Mesodermal cell (in vitro differentiated cells): ENCODE measurements at regions not wholly inside any gene's neighbourhood (a gene's known extent, or its start where the extent isn't known, plus 50 kb on each side); places are given as distances from the start of the nearest gene placed in this dataset.
"Not testable (repeated sequence)": the region's sequence is repeated elsewhere in the genome, so short reads cannot be mapped to it uniquely, and the experiment has no call there.

Source experiments
- H3K27ac ChIP-seq: 2 replicates; pipeline ENCODE4 v1.7.0; 2013; ENCODE audit warnings: mild to moderate bottlenecking, low read depth, low read length, moderate library complexity; ENCODE audit not compliant: severe bottlenecking
- H3K36me3 ChIP-seq: 2 replicates; pipeline ENCODE4 v1.7.1; 2013; ENCODE audit warnings: mild to moderate bottlenecking, low read length, moderate library complexity; ENCODE audit not compliant: control insufficient read depth, insufficient read depth
- H3K4me1 ChIP-seq: one replicate; pipeline ENCODE4 v1.7.1; 2013; ENCODE audit warnings: mild to moderate bottlenecking, low read length; ENCODE audit not compliant: insufficient read depth, control insufficient read depth, poor library complexity, severe bottlenecking
- H3K4me3 ChIP-seq: 2 replicates; pipeline ENCODE4 v1.7.0; 2013; ENCODE audit warnings: low read length, control low read depth, mild to moderate bottlenecking; ENCODE audit not compliant: insufficient read depth, poor library complexity, severe bottlenecking; ENCODE audit errors: extremely low read depth
- H3K9me3 ChIP-seq: 2 replicates; pipeline ENCODE4 v1.7.1; 2013; ENCODE audit warnings: mild to moderate bottlenecking, low read length, moderate library complexity; ENCODE audit not compliant: control insufficient read depth
- WGBS, 2 experiments: methylation state at CpG; one replicate each; pipeline ENCODE4 v1.1.5; 2013; ENCODE audit warnings: missing lambda C conversion rate in 2 of 2; ENCODE audit not compliant: insufficient coverage in 2 of 2; 5-methylcytosine and 5-hydroxymethylcytosine counted together

GRCh38 chrX:77279373-77279772 is 167.8 kb upstream of the FGF16 start:
- WGBS, 2 experiments = no CpG with 5 or more reads among the region's 19 CpGs
- not testable (repeated sequence) for H3K4me3 ChIP-seq, H3K27ac ChIP-seq, H3K4me1 ChIP-seq, H3K9me3 ChIP-seq, H3K36me3 ChIP-seq

- Histone ChIP-seq H3K36me3 (no peaks in the 10 kb centered on the region), H3K9me3 (no peaks in the 10 kb centered on the region), H3K27ac (no peak overlapping the region), H3K4me1 (no peaks in the 10 kb centered on the region), H3K4me3 (no peak overlapping the region)
- no CpG with 5 or more reads among the region's 4 CpGs for WGBS, 2 experiments
Observed at GRCh38 chrX:77293331-77293995, 153.7 kb upstream of the FGF16 start.

- Histone ChIP-seq H3K4me1 (no peaks in the 10 kb centered on the region), H3K4me3 (no peak overlapping the region), H3K36me3 (no peaks in the 10 kb centered on the region), H3K9me3 (no peaks in the 10 kb centered on the region), H3K27ac (no peak overlapping the region)
- 80% methylated on average over 1 of the region's 5 CpGs; no CpG with 5 or more reads in 1 of the 2 experiments for WGBS, 2 experiments
Observed at GRCh38 chrX:77298296-77298695, 148.9 kb upstream of the FGF16 start.

GRCh38 chrX:77298790-77299189 is 148.4 kb upstream of the FGF16 start:
- Histone ChIP-seq H3K27ac (no peak overlapping the region), H3K36me3 (no peaks in the 10 kb centered on the region), H3K9me3 (no peaks in the 10 kb centered on the region), H3K4me3 (no peak overlapping the region), H3K4me1 (no peaks in the 10 kb centered on the region)
- WGBS, 2 experiments = 90 to 100% methylated on average over 2 of the region's 6 CpGs

GRCh38 chrX:77299549-77299948 is 147.6 kb upstream of the FGF16 start:
- no peak overlapping the region for H3K4me3 ChIP-seq
- 90 to 94% methylated on average over 3 of the region's 6 CpGs for WGBS, 2 experiments
- no peaks in the 10 kb centered on the region for H3K36me3 ChIP-seq
- no peak overlapping the region for H3K27ac ChIP-seq
- H3K4me1 ChIP-seq = no peaks in the 10 kb centered on the region
- H3K9me3 ChIP-seq = no peaks in the 10 kb centered on the region

- no peak overlapping the region for H3K4me3 ChIP-seq
- H3K9me3 ChIP-seq = no peaks in the 10 kb centered on the region
- WGBS, 2 experiments = no CpG with 5 or more reads among the region's 1 CpG
- no peak overlapping the region for H3K27ac ChIP-seq
- H3K4me1 ChIP-seq = no peaks in the 10 kb centered on the region
- no peaks in the 10 kb centered on the region for H3K36me3 ChIP-seq
Observed at GRCh38 chrX:77342004-77342403, 105.2 kb upstream of the FGF16 start.

GRCh38 chrX:77346859-77347258 is 100.3 kb upstream of the FGF16 start:
- WGBS, 2 experiments = 100% methylated on average over 1 of the region's 1 CpG; no CpG with 5 or more reads in 1 of the 2 experiments
- Histone ChIP-seq H3K4me3 (no peak overlapping the region), H3K9me3 (no peaks in the 10 kb centered on the region), H3K27ac (no peak overlapping the region), H3K36me3 (no peaks in the 10 kb centered on the region), H3K4me1 (peaks cover 3% of the 10 kb centered on the region)

GRCh38 chrX:77347572-77347971 is 99.6 kb upstream of the FGF16 start:
- Histone ChIP-seq H3K4me3 (no peak overlapping the region), H3K4me1 (peaks cover 3% of the 10 kb centered on the region), H3K27ac (no peak overlapping the region), H3K9me3 (no peaks in the 10 kb centered on the region), H3K36me3 (no peaks in the 10 kb centered on the region)
- no CpG with 5 or more reads among the region's 5 CpGs for WGBS, 2 experiments

GRCh38 chrX:77389891-77390290 is 57.3 kb upstream of the FGF16 start:
- 100% methylated on average over 1 of the region's 2 CpGs for WGBS, 2 experiments
- H3K9me3 ChIP-seq = no peaks in the 10 kb centered on the region
- H3K4me3 ChIP-seq = no peak overlapping the region
- no peak overlapping the region for H3K27ac ChIP-seq
- H3K4me1 ChIP-seq = no peaks in the 10 kb centered on the region
- no peaks in the 10 kb centered on the region for H3K36me3 ChIP-seq

GRCh38 chrX:77390365-77390764 is 56.8 kb upstream of the FGF16 start:
- H3K4me1 ChIP-seq, H3K27ac ChIP-seq, H3K4me3 ChIP-seq, H3K9me3 ChIP-seq, H3K36me3 ChIP-seq: not testable (repeated sequence)
- 67 to 93% methylated on average over 3 of the region's 7 CpGs for WGBS, 2 experiments

GRCh38 chrX:77396781-77397180 is 50.4 kb upstream of the FGF16 start:
- no peaks in the 10 kb centered on the region for H3K4me1 ChIP-seq
- no peaks in the 10 kb centered on the region for H3K36me3 ChIP-seq
- no CpG with 5 or more reads among the region's 2 CpGs for WGBS, 2 experiments

More at GRCh38 chrX:77396781-77397180, 50.4 kb upstream of the FGF16 start:
- Histone ChIP-seq H3K4me3 (no peak overlapping the region), H3K27ac (no peak overlapping the region), H3K9me3 (no peaks in the 10 kb centered on the region)
